NCI-H1092 treated with DMSO at 0.1 percent for 48 hours (cell line): ENCODE measurements at regions not wholly inside any gene's neighbourhood (a gene's known extent, or its start where the extent isn't known, plus 50 kb on each side); places are given as distances from the start of the nearest gene placed in this dataset.

Experiments
- DNase-seq: peaks from one replicate; lab custom pipeline; 2025; lab: John Stamatoyannopoulos, UW

DNA sequence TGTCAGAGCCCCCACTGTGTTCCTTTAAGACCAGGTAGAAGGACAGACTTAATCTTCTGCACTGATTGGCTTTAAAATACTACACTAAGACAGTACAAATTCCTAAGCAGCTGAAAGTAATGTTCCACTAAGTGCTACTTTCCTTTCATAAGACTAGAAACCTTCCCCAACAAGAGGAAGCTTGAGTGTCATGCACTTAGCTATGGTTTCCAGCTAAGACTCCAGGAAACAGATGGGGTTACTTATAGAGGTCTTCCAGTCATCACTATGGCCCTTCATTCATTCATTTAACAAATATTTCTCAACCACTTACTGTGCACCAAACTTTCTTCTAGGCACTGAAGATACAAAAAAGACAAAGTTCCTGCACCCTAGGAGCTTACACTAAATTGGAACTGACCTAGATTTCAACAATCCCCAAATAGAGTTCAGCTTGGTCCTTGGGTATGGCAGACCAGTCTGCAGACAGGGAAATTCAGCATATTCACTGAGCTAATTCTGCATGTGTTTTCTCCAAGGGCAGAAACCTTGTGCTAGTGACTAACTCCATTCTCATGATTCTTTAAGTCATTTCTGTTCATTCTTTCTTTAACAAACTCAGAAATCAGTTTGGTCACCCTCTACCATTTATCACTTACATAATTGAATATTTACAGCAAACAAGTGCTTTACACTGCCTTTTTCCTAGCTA, 178.4 kb upstream of the MTNR1B start:
- no peak for DNase-seq

- DNase-seq: no peak
Observed at GRCh38 chr11:92791886-92792285, 177.6 kb upstream of the MTNR1B start.

DNA sequence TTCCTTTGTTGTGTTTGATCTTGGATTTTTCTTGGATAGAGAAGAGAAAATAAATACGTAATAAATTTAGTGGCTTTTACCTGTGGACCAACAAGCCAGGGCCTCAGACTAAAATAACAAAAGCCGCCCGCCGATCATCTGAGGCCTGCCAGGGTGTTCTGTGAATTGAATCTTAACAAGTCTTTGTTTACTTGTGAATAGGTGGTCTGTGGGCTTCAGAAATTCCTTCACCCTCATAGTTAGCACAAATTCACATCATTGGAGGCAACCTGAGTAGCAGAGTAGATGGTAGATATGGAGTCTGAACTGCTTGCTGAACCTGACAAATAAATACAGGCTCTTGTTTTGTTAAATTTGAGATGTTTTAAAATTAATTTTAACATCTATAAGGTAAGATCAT, 176.3 kb upstream of the MTNR1B start:
- no peak for DNase-seq

DNA sequence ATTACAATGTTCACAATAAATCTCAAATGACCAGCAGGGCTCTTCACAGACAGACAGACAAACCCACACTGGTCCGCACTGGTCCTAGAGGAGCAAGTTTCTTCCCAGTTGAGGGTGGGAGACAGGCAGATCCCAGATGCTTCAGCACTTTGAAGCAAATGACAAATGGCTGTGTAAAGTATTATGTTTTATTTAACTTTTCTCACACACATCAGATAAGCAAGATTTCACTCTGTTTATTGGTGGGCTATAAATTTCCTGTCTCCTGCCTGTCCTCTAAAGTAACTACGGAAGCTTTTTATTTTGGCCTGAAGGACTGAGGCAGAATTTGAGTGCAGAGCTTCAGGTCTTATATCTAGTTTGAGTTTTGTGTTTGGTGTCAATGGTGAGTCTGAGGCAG, 174.7 kb upstream of the MTNR1B start:
- no peak for DNase-seq

DNA sequence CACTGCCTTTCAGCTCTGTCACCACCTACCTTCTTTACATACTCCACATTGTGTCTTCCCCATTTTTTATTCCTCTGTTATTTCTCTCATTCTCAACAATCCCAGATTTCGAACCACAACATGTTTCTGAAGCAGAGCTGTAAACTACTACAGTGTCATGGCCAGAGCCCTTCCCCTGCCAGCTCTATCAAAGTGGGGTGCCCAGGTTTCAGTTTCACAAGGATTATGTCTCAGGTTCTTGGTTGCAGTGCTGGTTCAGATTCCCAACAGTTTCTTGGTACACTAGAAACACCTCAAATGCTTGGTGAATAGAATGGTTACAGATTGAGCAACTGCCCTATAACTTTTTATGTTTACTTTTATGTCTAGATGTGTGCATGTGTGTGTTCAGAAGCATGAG, 172.7 kb upstream of the MTNR1B start:
- no peak for DNase-seq

- no peak for DNase-seq
Observed at GRCh38 chr11:92797874-92798273, 171.6 kb upstream of the MTNR1B start.

GRCh38 chr11:92801685-92802084, 167.8 kb upstream of the MTNR1B start:
- no peak for DNase-seq

GRCh38 chr11:92802644-92803043, 166.8 kb upstream of the MTNR1B start:
- no peak for DNase-seq

DNA sequence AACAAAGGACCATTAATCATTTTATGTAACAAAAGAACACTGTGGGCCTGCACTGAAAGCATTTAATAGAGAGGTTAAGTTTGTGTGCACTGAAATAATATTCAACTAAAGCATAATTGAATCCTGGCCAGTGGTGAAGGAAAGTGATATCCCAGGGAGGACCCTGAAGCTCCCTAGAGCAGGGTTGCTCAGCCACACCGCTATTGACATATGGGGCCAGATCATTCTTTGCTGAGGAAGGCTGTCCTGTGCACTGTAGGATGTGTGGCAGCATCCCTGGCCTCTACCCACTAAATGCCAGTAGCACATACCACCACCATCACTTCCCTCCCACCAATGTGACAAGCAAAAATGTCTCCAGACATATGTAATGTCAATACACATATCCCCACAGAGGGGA, 166.1 kb upstream of the MTNR1B start:
- no peak for DNase-seq

DNA sequence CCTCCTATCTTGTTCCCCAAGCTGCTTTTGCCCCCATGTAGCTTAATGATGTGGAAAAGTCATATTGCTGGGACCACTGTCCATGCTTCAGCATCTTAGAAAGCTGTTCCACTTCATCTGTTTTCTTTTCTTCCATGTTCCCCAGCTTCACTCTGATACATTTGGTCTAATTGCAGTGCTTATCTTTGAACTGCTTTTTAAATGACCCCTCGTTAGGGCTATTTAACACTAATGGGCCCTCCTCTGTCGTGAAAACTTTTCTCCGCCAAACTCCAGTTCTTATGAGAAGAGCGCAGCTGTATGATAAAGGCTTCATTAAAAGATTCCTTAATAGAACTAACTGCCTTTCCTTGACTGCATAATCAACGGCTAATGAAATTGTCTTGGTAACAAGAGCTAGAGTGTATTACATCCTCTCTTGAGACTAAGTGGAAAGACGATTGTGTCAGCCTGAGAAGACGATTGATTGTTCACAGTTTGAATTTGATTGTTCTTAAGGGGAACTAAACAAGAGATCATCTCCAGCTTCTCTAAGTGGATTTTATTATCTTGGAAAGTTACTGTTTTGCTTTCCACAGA, 165.0 kb upstream of the MTNR1B start:
- DNase-seq: no peak

- DNase-seq: no peak
Observed at GRCh38 chr11:92808022-92808421, 161.4 kb upstream of the MTNR1B start.

DNA sequence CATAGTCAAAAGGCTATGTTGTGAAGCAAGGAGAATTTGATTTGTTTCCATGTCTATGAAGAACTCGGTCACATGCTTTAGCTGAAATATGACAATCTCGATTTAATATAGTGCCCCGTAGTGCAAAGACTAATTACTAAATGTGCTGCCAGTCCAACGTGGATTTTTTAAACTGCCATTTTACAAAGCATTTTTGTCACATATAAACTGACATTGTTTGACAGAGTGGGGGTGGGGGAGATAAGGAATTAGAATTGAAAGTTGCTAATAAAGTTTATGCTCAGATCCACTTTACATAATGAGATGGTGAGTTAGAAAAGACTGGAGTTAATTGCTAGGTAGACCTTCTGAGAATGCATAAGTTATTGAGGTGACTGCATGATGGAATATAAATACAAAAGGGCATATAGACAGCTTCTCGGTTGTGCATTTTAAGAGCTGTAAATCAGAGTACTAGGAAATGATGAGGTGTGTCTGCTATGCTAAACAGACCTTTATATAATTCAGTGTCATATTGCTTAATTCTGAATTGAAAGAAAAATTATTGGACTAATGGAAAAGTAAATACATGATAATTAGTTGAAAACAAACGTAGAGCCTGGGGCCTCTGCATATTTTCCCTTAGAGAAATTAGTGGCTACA, 158.9 kb upstream of the MTNR1B start:
- DNase-seq: no peak

- DNase-seq: no peak
Observed at GRCh38 chr11:92811341-92811740, 158.1 kb upstream of the MTNR1B start.

GRCh38 chr11:92812841-92813240, 156.6 kb upstream of the MTNR1B start:
- no peak for DNase-seq

GRCh38 chr11:92819830-92820229, 149.6 kb upstream of the MTNR1B start:
- no peak for DNase-seq

DNA sequence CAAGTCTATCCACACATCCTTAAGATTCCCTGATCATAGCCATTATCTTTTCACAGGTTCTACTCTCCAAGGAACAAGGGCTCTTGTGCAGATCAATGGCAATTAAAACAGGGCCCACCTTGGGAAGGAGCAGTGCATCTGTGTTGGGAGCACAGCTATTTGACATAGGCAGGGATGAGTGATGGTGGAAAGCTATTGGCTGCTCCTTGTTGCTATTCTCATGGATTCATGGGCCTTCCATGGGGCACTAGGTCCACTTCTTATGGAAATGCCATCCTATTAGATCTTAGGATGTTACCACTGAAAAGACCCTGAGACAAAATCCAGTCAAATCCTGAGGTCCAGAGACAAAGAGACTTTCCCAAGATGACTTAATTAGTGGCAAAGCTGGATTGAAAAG, 148.6 kb upstream of the MTNR1B start:
- DNase-seq: no peak

GRCh38 chr11:92822410-92822809, 147.0 kb upstream of the MTNR1B start:
- DNase-seq: no peak

GRCh38 chr11:92826136-92826535, 143.3 kb upstream of the MTNR1B start:
- DNase-seq: no peak

DNA sequence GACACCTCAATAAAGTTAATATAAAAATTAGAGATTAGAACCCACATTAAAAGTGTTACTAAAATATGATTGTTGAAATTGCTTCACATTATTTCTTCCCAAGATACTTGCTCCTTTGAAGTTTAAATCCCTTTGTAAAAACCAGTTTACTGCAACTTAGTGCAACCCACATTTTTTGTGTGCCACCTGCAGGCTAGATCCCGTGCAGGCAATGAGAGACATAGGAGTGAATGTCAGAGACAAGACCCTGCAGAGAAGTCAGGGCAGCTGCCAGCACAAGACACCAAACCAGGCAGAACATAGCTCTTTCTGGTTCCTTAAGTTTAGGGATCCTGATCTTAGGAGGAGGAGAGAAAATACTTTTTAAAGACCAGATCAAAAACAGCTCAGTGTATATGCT, 142.8 kb upstream of the MTNR1B start:
- DNase-seq: peak; percentile 36

- peak; percentile 71 for DNase-seq
Observed at GRCh38 chr11:92827132-92827531, 142.3 kb upstream of the MTNR1B start.

GRCh38 chr11:92828556-92828955, 140.9 kb upstream of the MTNR1B start:
- DNase-seq: no peak

GRCh38 chr11:92829121-92829520, 140.3 kb upstream of the MTNR1B start:
- DNase-seq: no peak

DNA sequence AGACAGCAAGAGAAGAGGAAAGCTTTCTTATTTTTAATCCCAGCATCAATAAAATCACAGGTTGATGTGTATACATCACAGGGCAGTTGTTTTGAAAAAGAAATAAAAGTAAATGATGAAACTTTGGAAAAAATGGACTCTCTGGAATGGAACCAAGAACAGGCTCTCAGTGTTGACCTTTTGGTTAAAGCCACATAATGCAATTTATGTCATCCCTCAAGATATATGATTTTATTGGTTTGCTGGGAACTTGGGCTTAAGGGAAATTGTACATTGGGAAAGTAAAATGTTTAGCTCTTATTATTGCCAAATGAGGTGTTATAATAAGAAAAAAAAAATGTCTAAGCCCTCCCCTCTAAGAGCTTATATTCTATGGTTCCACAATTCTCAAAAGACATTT, 139.8 kb upstream of the MTNR1B start:
- no peak for DNase-seq
